CD4-positive, alpha-beta T cell treated with Interleukin-4 for 4 hours (primary cell): ENCODE measurements at regions not wholly inside any gene's neighbourhood (a gene's known extent, or its start where the extent isn't known, plus 50 kb on each side); places are given as distances from the start of the nearest gene placed in this dataset.

ENCODE experiments used
- DNase-seq: peaks from one replicate; pipeline ENCODE4 v3.0.0-alpha.2; 2020

DNA sequence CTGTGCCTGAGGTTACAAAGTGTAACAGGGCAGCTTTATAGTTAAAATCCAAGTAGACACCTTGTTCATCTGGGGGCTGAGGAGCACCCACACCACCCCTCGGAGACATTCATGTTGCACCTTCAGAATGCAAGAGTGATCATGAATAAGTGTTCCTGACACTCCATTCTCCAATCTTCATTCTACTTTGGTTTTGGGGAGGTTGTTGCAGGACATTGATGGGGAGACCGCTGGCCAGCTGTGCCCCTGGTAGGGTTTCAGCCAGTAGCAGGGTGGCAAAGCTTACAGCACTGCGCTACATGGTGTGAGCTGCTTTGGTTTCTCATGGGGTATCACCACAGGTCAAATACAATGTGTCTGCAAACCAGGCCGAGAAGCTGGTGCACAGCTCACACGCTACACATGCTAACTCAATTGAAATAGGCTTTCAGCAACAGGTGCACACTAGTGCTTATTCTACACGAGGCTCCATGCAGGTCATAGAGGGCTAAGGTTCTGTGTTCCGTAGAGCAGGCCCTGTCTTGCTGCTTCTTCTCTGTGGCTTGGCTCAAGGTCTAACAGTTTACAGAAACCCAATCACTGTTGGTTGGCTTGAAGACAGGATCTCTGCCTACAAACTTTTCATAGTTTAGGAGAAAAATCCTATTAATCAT, 317.4 kb upstream of the ZNF32 start:
- DNase-seq: no peak

DNA sequence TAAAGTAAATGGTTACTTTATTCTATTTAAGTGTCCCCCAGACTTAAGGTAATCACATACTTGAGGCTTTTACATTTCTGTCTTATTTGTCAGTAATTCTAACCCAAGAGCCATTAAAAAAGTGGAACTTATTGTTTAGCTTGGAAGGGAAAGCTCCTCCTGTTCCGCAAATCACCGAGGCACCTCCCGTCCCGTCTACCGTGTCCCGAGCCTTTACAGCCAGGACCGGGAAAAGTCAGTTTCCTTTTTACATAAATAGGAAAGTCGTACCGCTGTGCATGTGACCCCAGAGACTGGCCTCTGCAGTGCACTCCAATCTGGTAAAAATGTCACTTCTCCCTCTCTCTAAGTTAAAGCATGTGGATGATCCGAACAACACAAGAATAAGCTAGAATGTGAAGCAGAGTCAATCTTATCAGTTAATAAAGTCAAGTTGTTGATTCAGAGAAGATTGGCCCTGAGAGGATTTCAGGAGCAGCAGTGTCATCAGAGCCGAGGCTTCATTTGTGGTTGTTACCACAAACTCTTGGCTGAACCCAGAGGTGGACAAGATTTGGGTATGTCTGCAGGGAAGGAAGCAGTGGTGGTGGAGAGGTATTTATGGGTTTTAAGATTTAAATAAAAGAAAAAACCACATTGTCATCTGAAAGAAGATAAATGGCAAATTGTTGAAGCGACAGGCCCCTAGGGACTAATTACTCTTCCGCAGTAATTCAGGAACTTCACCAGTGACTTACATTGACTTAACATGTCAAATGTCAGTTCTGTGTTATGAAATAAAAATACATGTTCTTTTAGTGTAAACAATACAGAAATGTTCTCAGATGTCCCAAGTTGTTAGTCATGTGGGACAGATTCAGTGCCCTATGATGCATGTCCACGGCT, 316.6 kb upstream of the ZNF32 start:
- DNase-seq: no peak

DNA sequence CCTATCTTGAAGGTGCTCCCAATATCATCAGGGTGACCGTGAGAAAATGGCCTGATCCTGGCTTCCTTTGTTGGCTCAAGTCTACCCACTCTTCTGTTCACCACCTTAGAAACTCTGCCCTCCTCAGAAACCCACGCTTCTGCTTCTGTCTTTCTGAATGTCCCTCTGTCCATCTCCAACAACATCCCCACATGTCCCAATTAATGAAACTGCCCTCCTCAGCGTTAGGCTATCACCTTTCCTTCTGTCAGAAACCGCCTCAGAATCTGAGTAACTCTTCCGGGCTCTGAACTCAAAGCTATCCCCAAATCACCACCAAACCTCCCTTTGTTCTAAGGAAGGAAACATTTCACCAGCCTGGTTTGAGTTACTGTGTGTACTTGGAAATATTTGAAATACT, 315.8 kb upstream of the ZNF32 start:
- no peak for DNase-seq

DNA sequence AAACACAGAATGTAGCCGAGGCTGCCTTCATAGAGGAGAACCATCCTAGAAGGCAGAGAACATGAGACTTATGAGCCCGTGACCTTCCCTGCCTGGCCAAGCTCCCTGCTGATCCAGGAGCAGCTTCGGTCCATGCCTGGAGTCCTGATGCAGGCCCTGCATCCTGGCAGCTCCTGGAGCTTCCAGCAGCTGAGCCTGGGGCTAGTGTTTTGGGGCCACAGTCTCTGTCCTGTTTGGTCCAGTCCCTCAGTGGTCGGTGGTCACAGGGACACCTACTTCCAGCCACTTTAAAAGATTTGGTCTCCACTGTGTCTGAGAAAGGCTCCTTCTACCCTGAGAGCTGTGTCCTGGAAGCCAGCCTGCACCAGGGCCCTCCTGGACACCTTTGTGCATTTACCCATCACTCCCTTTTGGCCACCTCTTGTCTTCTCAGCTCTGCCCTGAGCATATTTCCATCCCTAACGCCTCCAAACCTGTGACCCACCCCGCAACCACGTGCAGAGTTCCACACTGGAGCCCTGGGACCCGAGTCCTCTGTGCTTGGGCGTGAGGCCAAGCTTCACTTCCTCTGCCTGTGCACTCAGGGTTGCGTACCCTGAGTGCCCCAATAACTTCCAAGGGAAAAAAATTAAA, 315.2 kb upstream of the ZNF32 start:
- DNase-seq: no peak

GRCh38 chr10:43963379-43963778, 314.7 kb upstream of the ZNF32 start:
- DNase-seq: no peak

DNA sequence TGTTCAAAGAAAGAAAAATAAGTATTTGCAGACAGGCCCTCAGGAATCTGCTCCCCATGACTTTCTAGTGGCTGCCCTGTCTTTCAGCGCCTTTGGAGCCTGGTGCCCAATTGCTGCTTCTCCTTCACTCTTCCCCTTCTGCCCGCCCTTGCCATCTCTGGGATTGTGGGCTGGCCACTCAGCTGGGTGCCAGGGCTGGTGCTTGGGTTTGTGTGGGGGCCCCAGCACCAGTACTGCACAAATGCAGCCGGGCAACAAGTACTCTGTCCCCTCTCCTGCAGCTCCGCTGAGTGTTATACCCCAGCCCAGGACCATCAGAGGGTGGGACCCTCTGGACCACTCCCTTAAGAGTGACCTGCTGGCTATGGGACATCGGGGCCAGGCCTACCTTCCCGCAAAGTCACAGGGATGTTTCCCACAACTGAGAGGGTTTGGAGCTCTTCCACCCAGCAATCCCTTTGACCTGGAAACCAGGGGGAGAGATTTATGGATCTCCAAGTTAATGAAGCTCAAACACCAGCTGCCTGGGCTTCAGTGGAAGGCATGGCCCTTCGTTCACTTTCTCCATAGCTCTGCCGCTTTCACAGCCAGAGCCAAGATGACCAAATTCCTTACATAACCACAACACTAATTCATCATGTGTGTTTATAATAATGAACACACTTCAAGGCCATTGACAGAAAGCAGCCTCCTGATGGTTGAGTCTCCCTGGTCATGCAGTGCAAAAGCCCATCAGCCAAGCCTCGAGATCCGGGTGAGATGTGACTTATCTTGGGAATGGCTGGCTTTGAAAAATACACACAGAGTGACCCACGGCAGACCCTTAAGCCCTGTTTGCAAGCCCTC, 313.9 kb upstream of the ZNF32 start:
- no peak for DNase-seq

- DNase-seq: no peak
Observed at GRCh38 chr10:43961523-43962345, 313.1 kb upstream of the ZNF32 start.

DNA sequence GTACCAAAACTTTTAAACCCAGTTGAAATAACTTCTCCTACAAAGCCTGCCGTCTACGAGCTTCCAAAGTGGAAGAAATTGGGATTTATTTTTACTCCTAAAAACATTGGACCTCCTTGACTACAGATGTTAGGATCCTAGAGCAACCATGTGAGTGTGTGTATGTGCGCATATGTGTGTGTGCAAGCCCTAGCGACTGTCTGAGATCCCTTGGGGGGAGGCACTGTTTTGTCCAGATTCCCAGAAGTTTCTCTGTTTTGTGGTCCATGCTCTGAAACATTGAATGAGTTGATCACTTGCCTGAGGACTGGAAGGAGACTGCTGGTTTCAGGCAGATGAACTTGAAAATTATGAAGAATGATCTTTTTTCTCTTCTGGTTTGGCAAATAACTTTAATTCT, 312.3 kb upstream of the ZNF32 start:
- DNase-seq: no peak

DNA sequence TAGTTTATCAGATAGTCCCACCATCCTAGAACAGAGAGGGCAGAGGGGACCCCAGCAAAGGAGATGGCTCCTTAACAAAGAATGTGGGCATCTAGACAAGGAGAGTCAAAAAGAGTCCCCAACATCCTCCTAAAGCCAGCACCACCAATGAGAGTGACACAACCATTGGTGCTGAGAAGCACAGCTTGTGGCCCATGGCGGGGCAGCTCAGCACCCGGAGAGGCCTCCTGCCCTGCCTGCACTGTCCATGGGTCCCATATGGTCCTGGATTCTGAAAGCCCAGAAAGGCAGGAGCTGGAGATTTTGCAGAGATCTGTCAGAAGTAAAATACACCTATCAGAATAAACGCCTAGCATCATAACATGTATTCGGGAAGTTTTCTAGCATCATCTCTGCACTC, 311.8 kb upstream of the ZNF32 start:
- DNase-seq: no peak

- DNase-seq: no peak
Observed at GRCh38 chr10:43960135-43960415, 311.4 kb upstream of the ZNF32 start.

- no peak for DNase-seq
Observed at GRCh38 chr10:43959364-43960134, 310.9 kb upstream of the ZNF32 start.

DNA sequence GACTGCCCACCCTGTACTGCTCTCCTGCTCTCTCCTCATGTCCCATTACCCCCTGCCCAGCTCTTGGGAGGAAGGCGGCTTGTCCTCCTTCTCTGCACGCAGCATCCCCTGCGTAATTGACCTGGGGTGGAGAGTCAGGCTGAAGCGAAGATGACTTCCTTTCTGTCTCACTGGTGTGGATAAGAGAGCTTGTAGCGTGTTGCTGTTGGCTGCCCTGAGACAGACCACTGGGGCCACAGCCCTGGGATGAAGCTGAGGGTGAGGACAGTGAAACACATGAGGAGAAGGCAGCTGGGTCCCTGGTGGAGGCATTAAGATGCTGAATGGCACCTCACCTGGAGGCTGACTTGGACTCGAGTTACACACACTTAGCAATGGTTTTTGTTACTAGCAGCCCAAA, 310.3 kb upstream of the ZNF32 start:
- no peak for DNase-seq

DNA sequence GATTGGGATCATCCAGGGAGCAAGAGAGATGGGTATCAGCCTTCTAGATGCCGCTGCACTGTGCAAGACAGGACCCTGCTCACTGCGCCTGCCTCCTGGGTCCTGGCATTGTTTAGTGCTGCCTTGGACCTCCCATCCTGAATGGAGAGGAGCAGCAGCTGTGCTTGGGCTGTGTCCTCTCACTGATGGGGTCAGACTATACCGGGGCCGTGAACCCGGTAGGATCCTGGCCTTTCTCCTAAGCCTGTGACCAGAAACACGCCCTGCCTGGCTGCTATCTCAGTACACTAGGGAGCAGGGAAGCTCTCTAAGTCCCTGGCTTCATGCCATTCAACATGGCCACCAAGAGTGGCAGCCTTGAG, 309.4 kb upstream of the ZNF32 start:
- DNase-seq: no peak

DNA sequence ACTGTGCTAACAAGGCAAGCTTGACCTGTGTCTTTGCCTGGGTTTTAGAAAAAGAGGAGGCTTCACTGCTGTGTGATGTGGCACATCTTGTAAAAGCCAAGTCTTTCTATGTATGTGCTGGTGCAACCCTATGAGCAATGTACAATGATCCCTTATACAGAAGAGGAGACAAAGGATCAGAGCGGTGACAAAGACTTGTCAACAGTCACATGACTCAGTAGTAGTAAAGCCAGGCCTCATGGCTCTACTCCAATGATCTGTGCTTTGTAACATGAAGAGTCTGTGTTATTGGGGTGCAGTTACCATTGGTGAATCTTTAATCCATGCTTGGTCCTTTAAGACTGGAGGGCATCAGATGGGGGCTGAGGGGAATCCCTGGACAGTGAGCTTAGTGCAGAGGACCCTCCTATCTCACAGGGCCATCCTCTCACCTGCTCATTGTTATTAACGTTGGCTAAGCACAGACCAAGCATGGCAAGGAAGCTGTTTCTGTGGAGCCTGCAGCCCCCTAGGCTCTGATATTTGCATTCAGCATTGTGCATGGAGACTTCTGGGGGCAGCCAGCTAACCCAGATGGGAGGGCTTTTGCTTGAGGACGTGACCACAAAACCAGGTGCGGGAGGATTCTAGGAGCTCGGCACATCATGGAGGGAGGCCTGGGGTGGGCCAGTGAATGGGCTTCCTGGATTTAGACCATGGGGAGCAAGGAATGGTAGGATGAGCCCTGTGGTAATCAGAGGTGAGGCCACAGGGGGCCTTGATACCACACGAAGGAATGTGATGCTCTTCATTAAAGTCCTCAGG, 308.8 kb upstream of the ZNF32 start:
- DNase-seq: no peak

DNA sequence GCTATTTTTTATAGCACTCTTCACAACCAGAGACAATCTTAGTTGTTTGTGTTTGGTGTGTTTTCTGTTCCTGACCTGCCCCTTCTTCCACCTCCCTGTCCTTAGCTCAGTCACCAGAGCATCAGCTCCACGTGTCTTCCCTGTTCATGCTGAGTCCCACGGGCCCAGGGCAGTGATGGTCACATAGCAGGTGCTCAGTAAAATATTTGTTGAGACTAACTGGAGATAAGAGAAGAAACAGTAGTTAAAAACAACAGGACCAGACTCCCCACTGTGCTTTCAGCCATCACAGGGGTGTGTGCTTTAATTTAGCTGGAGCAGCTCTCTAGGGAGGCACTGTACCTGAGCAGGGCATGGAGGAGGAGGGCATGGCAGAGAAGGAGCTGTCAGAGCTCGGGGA, 307.3 kb upstream of the ZNF32 start:
- no peak for DNase-seq

DNA sequence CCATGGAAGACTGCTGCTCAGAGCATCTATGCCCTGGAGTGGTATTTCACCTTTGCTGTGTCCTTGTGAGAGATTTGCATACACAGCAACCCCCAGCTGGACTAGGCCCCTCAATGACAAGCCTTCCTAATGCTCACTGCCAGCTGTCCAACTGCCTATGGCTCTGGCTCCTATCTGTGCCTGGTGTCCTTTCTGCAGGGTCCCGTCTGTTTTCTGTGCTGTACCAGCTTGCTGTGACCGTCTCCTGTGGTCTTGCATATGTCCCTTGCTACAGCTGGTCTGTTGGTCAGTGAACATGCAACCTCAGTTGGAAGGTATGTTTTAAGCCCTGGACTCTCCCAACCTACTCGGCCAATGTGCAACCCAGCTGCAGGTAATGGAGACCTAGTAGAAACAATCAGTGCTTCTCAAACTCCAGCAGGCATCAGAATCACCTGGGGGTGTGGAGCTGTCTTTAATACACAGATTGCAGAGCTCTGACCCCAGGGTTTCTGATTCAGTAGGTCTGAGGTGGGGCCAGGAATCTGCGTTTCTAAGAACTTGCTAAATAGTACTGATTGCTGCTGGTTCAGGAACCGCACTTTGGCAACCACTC, 306.4 kb upstream of the ZNF32 start:
- DNase-seq: no peak

DNA sequence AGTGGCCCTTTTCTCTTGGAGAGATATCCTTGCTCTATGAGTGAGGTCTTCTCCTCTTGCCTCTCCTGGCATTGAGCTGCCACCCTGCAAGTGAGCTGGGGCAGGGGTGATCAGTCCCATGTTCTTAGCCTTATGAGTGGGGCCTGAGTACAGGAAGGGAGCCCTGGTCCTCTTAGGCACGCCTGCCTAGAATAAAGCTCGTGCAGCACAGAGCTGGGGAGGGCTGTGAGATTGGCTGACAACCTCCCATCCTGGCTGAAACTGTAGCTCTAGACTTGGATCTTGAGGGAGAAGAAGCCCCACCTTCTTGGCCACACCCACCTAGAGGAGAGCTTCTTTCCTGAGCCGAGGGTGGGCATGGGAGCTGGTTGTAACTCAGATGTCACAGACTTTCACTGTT, 305.0 kb upstream of the ZNF32 start:
- no peak for DNase-seq

GRCh38 chr10:43952760-43953159, 304.1 kb upstream of the ZNF32 start:
- DNase-seq: no peak

DNA sequence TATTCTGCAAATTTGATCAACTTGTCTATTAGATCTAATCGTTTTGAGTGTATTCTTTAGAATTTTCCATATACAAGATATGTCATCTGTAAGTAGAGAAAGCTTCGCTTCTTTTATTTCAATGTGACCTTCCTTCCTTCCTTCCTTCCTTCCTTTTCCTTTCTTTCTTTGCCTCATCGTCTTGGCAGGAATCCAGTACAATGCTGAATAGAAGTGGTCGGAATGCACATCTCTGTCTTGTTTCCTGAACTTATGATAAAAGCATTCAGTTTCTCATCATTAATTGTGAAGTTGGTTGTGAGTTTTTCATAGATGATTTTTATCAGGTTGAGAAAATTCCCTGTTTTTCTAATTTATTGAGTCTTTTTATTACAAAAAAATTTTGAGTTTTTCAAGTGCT, 300.7 kb upstream of the ZNF32 start:
- no peak for DNase-seq

DNA sequence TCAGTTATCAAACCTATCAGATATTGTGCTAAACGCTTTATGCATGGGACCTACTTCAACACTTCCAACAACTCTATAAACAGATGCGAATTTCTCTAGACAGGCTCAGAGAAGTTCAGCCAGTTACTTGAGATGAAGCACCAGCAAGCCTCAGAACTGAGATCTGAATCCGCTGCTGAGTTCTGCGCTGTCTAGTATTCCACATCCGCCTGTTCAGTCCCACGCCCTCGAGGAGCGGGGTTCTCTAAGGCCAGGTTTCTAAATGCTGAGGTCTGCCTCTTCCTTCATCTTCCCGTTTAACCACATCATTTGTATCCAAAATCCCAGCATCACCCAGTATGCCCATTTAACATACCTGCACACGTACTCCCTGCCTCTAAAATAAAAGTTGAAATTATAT, 297.8 kb upstream of the ZNF32 start:
- DNase-seq: no peak

- no peak for DNase-seq
Observed at GRCh38 chr10:43945908-43946307, 297.2 kb upstream of the ZNF32 start.
